Neural cell (in vitro differentiated cells): ENCODE measurements at regions not wholly inside any gene's neighbourhood (a gene's known extent, or its start where the extent isn't known, plus 50 kb on each side); places are given as distances from the start of the nearest gene placed in this dataset.

ENCODE experiments used
- H2AFZ ChIP-seq: fragments of 200-600, 300-800 bp; sonication (generic), shearing (Covaris generic); 2 replicates; pipeline ENCODE4 v1.6.0; 2014; ENCODE audit warnings: low read depth, mild to moderate bottlenecking, antibody characterized with exemption, low read length, moderate library complexity
- H3F3A ChIP-seq: fragments of 200-600 bp; shearing (Covaris generic); 2 replicates; pipeline ENCODE4 v1.6.1; 2016; ENCODE audit warnings: mild to moderate bottlenecking, moderate library complexity, mixed read lengths, antibody characterized with exemption, low read length; ENCODE audit not compliant: insufficient read depth, poor library complexity, severe bottlenecking
- H3K27ac ChIP-seq: fragments of 200-600, 300-800 bp; sonication (generic), shearing (Covaris generic); 2 replicates; pipeline ENCODE4 v1.5.1; 2014; ENCODE audit warnings: mild to moderate bottlenecking, low read length, moderate library complexity
- H3K27me3 ChIP-seq: fragments of 300-800, 200-600 bp; sonication (generic), shearing (Covaris generic); 2 replicates; pipeline ENCODE4 v1.6.0; 2014; ENCODE audit warnings: mild to moderate bottlenecking, low read depth, low read length, moderate library complexity; ENCODE audit not compliant: insufficient read depth
- H3K36me3 ChIP-seq: fragments of 300-800, 200-600 bp; sonication (generic), shearing (Covaris generic); 2 replicates; pipeline ENCODE4 v1.5.1; 2014; ENCODE audit warnings: mild to moderate bottlenecking, antibody characterized with exemption, low read length, moderate library complexity; ENCODE audit not compliant: insufficient read depth
- H3K4me2 ChIP-seq: fragments of 300-800, 200-600 bp; sonication (generic), shearing (Covaris generic); 2 replicates; pipeline ENCODE4 v1.6.0; 2014; ENCODE audit warnings: mild to moderate bottlenecking, low read length
- H3K4me3 ChIP-seq: fragments of 300-800, 200-600 bp; sonication (generic), shearing (Covaris generic); 2 replicates; pipeline ENCODE4 v1.5.1; 2014; ENCODE audit warnings: mild to moderate bottlenecking, low read length, moderate library complexity
- H3K79me2 ChIP-seq: fragments of 200-600 bp; shearing (Covaris generic); replicated peaks from 2 replicates; pipeline ENCODE4 v1.6.0; 2014; ENCODE audit warnings: mild to moderate bottlenecking, low read length, moderate library complexity; ENCODE audit not compliant: insufficient read depth
- H3K9ac ChIP-seq: fragments of 300-800, 200-600 bp; sonication (generic), shearing (Covaris generic); 2 replicates; pipeline ENCODE4 v1.6.1; 2016; ENCODE audit warnings: mild to moderate bottlenecking, low read length, mixed read lengths
- H3K9me2 ChIP-seq: fragments of 200-600 bp; shearing (Covaris generic); 2 replicates; pipeline ENCODE4 v1.6.1; 2016; ENCODE audit warnings: mild to moderate bottlenecking, low read length, mixed read lengths; ENCODE audit not compliant: insufficient read depth
- H3K9me3 ChIP-seq: fragments of 200-600, 300-800 bp; sonication (generic), shearing (Covaris generic); 2 replicates; pipeline ENCODE4 v1.6.1; 2016; ENCODE audit warnings: mild to moderate bottlenecking, mixed run types, low read length, moderate library complexity, mixed read lengths
- H4K20me1 ChIP-seq: fragments of 200-600 bp; shearing (Covaris generic); 2 replicates; pipeline ENCODE4 v1.6.1; 2016; ENCODE audit warnings: mild to moderate bottlenecking, mixed run types; ENCODE audit not compliant: insufficient read depth
- EP300 ChIP-seq: fragments of 450-650 bp; conservative IDR thresholded peaks from 2 replicates; pipeline ENCODE4 v1.6.1; 2014; ENCODE audit warnings: antibody characterized with exemption, mild to moderate bottlenecking, moderate library complexity; ENCODE audit not compliant: poor library complexity, severe bottlenecking
- EZH2 ChIP-seq: fragments of 200-600, 300-800 bp; shearing (Covaris generic), sonication (generic); IDR thresholded peaks from 2 replicates; pipeline ENCODE4 v1.6.1; 2014; ENCODE audit warnings: antibody characterized with exemption, low read length, borderline replicate concordance, mild to moderate bottlenecking; ENCODE audit not compliant: insufficient read depth, poor library complexity, severe bottlenecking
- MXI1 ChIP-seq: fragments of 450-650 bp; conservative IDR thresholded peaks from 2 replicates; pipeline ENCODE4 v1.6.1; 2014; ENCODE audit warnings: antibody characterized with exemption, mild to moderate bottlenecking; ENCODE audit not compliant: poor library complexity, severe bottlenecking
- POLR2AphosphoS5 ChIP-seq: IDR thresholded peaks from 2 replicates; pipeline ENCODE4 v1.6.1; 2012
- RAD21 ChIP-seq: fragments of 450-650 bp; conservative IDR thresholded peaks from 2 replicates; pipeline ENCODE4 v1.6.1; 2014; ENCODE audit warnings: antibody characterized with exemption, mild to moderate bottlenecking, moderate library complexity
- REST ChIP-seq: IDR thresholded peaks from 2 replicates; pipeline ENCODE4 v1.6.1; 2012; ENCODE audit warnings: borderline replicate concordance
- SMC3 ChIP-seq: fragments of 450-650 bp; conservative IDR thresholded peaks from 2 replicates; pipeline ENCODE4 v1.6.1; 2014; ENCODE audit warnings: antibody characterized with exemption, mild to moderate bottlenecking, moderate library complexity; ENCODE audit not compliant: poor library complexity
- TAF1 ChIP-seq: IDR thresholded peaks from 2 replicates; pipeline ENCODE4 v1.6.1; 2012; ENCODE audit warnings: low read depth
- TF ChIP-seq, protein P1 (sequence below): fragments of 450-650 bp; IDR thresholded peaks from 2 replicates; pipeline ENCODE4 v1.5.1; 2014; ENCODE audit warnings: antibody characterized with exemption, mild to moderate bottlenecking, moderate library complexity; ENCODE audit not compliant: poor library complexity, severe bottlenecking

DNA sequence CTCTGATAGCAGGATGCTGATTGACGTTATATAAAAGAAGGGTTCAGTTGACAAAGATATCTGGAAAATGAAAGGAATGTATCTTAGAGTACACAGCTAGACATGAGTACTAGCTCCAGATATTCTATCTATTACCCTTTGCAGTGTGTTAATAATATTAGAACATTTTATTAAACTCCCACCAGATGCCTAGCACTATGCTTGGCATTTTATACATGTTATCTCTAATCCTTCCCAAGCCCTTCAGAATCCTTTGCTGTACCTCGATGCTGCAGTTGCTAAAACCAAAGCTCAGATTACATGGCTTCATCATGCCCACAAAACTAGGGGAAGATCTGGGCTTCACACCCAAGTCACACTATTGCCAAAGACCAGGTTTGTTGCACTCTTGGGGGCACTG, 350.1 kb upstream of the AZI2 start:
- Histone ChIP-seq H3K9me2 (no peaks in the 10 kb centered on the region), H2AFZ (no peak overlapping the region), H3K79me2 (no peaks in the 10 kb centered on the region), H3K27ac (no peak overlapping the region), H3K9ac (no peak overlapping the region), H3K4me2 (no peak overlapping the region), H3K36me3 (no peaks in the 10 kb centered on the region), H4K20me1 (no peaks in the 10 kb centered on the region), H3K9me3 (no peaks in the 10 kb centered on the region), H3K4me3 (no peak overlapping the region), H3F3A (no peaks in the 10 kb centered on the region), H3K27me3 (no peaks in the 10 kb centered on the region)
- TF ChIP-seq REST (no peak), MXI1 (no peak), POLR2AphosphoS5 (no peak), TAF1 (no peak), RAD21 (no peak), EP300 (no peak), SMC3 (no peak), EZH2 (no peak)
- TF ChIP-seq, protein P1, sequence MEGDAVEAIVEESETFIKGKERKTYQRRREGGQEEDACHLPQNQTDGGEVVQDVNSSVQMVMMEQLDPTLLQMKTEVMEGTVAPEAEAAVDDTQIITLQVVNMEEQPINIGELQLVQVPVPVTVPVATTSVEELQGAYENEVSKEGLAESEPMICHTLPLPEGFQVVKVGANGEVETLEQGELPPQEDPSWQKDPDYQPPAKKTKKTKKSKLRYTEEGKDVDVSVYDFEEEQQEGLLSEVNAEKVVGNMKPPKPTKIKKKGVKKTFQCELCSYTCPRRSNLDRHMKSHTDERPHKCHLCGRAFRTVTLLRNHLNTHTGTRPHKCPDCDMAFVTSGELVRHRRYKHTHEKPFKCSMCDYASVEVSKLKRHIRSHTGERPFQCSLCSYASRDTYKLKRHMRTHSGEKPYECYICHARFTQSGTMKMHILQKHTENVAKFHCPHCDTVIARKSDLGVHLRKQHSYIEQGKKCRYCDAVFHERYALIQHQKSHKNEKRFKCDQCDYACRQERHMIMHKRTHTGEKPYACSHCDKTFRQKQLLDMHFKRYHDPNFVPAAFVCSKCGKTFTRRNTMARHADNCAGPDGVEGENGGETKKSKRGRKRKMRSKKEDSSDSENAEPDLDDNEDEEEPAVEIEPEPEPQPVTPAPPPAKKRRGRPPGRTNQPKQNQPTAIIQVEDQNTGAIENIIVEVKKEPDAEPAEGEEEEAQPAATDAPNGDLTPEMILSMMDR = no peak

DNA sequence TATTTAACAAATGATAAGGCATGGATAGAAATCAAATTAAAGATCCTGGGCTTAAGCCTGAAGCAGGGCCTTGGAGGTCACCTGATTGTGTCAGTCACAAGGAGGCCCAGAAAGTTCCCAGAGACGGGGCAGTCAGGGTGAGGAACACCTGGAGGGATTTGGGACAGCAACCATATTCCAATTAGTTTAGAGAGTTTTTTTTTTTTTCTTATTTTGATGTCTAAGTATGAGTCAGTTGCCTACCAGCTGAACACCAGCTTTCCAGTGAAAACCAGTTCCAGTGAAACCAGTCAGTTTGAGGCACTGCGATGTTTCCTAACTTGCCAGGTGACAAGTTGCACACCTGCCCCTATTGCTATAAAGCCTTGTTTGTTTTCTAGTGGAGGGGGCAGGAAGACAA, 350.7 kb upstream of the AZI2 start:
- TF ChIP-seq SMC3 = no peak
- TF ChIP-seq TAF1 = no peak
- TF ChIP-seq RAD21 = no peak
- no peak for TF ChIP-seq POLR2AphosphoS5
- TF ChIP-seq, protein P1 = no peak
- TF ChIP-seq EP300 = no peak
- no peak for TF ChIP-seq REST
- TF ChIP-seq EZH2 = no peak
- TF ChIP-seq MXI1 = no peak
- Histone ChIP-seq H3K4me3 (no peak overlapping the region), H3K9me2 (no peaks in the 10 kb centered on the region), H3K27ac (no peak overlapping the region), H3F3A (no peaks in the 10 kb centered on the region), H3K79me2 (no peaks in the 10 kb centered on the region), H3K27me3 (no peaks in the 10 kb centered on the region), H4K20me1 (no peaks in the 10 kb centered on the region), H3K9me3 (no peaks in the 10 kb centered on the region), H3K9ac (no peak overlapping the region), H3K36me3 (no peaks in the 10 kb centered on the region), H2AFZ (no peak overlapping the region), H3K4me2 (no peak overlapping the region)
